GM10266 (cell line): ENCODE measurements at regions not wholly inside any gene's neighbourhood (a gene's known extent, or its start where the extent isn't known, plus 50 kb on each side); places are given as distances from the start of the nearest gene placed in this dataset.
"Not testable (repeated sequence)": the region's sequence is repeated elsewhere in the genome, so short reads cannot be mapped to it uniquely, and the experiment has no call there.

Source experiments
- DNase-seq: peaks from one replicate; pipeline ENCODE4 v3.0.0; 2012; ENCODE audit errors: extremely low spot score
- TF ChIP-seq, protein P1 (sequence below): IDR thresholded peaks from 2 replicates; pipeline ENCODE4 v1.5.1; 2012; ENCODE audit warnings: mild to moderate bottlenecking, low read depth; ENCODE audit not compliant: control insufficient read depth, insufficient read depth; ENCODE audit errors: missing control alignments

DNA sequence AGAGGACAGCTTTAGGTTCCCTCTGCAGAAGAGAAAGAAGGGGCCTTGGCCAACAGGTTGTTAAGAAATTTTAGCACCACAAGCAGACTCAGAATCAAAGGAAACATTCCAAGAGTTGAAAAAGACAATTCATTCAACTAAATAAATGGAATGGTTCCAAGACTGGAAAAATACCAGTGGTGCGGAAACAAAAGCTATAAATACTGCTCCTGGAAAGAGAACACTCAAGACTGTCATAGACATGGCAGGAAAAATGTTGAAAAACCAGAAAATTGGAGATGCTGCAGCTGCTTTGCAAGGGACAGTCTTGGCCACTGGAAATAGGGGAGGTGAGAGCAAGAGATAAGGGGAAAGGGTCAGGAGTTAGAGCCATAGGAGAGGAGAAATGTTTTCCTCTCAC, 312.7 kb upstream of the CYRIA start:
- TF ChIP-seq, protein P1, sequence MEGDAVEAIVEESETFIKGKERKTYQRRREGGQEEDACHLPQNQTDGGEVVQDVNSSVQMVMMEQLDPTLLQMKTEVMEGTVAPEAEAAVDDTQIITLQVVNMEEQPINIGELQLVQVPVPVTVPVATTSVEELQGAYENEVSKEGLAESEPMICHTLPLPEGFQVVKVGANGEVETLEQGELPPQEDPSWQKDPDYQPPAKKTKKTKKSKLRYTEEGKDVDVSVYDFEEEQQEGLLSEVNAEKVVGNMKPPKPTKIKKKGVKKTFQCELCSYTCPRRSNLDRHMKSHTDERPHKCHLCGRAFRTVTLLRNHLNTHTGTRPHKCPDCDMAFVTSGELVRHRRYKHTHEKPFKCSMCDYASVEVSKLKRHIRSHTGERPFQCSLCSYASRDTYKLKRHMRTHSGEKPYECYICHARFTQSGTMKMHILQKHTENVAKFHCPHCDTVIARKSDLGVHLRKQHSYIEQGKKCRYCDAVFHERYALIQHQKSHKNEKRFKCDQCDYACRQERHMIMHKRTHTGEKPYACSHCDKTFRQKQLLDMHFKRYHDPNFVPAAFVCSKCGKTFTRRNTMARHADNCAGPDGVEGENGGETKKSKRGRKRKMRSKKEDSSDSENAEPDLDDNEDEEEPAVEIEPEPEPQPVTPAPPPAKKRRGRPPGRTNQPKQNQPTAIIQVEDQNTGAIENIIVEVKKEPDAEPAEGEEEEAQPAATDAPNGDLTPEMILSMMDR, result no peak
- no peak for DNase-seq

DNA sequence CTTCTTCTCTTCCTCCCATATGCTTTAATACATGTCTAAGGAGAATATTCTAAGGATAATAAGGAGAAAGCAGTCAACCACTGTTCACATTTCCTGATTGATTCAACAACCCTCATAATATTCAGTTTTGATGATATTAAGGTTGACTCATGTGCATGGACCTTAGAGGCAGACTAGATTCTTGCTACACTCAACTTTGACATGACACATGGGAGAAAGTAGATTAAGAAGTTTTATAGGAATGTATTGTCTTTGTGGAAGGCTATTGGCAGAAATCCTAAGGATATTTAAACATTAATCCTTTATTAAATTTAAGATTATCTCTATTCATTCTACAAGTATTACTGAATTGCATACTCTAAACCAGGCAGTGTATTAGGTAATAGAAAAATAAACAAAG, 309.1 kb upstream of the CYRIA start:
- DNase-seq, result no peak
- TF ChIP-seq, protein P1, result no peak

DNA sequence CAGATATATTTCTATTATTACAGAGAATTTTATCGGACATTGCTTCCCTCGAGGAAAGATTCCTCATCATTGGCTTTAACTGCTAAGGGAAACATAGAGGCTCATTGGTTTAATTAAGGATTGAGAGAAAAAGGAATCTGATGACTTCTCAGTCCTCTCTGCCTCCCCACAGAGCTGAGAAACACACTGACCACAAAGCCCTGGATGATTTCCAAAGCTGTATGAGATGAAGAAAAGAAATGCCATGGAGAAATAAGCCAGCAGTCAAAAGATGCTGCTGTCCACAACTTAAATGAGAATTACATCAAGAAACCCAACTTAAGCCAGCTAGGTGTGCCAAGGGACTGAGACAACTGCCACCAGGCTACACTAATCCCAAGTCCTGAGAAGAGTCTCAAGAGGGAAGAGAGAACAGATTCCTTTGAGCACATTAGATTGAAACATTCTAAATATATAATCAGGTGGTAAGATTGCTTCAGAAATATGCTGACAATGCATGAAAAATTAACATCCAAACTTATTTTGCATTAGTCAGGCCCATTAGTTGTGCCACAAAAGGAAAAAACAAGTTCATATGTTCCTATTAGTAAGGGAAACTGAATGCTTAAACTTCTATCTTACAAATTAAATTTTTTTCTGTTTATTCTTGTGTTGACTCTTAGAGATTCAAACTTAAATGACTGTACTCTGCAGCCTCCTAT, 308.1 kb upstream of the CYRIA start:
- DNase-seq, result no peak
- TF ChIP-seq, protein P1, result no peak

DNA sequence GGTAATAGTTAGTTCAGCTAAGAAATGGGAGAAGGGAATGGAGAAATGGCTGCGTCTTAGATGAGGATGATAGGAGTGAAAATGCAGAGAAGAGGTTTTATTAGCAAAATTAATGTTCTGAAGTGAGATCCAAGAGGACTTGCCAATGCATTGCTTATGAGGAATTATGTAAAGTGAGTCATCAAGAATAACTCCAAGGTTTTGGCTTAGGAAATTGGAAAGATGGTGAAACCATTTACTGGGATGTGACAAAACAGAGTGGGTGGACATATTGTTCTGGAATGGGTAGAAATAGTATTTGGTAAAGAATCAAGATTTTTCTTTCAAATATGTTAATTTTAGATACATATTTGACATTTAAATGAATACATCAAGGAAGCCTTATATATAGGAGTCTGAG, 306.6 kb upstream of the CYRIA start:
- no peak for DNase-seq
- TF ChIP-seq, protein P1, result no peak

DNA sequence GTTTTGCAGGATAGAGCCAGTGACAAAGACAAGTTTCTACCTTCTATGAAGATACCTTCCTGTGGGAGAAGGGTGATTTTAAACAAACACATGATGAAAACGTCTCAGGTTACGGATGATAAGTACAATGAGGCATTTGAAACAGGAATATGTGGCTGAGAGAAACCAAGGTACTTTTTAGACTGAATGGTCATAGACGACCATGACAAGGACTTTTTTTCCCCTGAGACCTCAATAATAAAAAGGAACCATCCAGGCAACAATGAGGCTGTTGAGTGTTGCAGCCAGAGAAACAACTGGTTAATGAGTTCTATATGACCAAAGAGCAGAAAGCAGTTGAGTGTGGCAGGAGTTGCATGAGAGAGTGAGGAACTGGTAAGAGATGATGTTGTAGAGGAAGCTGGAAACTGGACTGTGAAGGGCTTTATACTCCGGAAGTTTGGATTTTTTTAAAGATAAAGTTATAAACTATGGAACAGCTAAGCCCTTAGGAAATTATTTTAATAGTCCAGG, 306.1 kb upstream of the CYRIA start:
- TF ChIP-seq, protein P1, result no peak
- DNase-seq, result no peak

DNA sequence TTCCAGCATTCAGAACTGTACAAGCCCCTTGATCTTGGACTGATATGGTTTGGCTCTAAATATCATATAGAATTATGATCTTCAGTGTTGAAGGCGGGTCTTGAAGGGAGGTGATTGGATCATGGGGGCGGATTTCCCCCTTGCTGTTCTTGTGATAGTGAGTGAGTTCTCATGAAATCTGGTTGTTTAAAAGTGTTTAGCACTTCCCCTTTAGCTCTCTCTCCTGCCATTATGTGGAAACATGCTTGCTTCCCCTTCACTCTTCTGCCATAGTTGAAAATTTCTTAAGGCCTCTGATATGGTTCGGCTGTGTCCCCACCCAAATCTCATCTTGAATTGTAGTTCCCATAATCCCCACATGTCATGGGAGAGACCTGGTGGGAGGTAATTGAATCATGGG, 305.3 kb upstream of the CYRIA start:
- not testable (repeated sequence) for DNase-seq

DNA sequence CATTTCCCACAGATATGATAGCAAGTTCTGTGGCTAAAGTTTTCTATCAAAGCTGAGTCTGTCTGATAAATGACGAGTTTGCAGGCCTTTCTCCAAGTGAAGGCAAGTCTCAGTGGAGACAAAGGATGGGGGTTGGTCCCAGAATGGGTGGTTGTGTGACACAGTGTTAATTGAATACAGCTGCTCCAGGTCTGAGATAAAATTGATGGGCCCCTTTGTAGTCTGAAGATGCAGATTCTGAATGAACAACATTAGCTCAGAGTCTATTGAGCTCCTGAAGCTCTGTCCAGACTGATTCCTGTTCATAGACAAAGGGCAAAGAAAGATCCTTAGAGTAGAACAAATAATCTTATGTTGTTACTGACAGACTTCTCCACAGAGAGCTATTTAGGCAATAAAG, 296.9 kb upstream of the CYRIA start:
- TF ChIP-seq, protein P1, result no peak
- DNase-seq, result no peak

DNA sequence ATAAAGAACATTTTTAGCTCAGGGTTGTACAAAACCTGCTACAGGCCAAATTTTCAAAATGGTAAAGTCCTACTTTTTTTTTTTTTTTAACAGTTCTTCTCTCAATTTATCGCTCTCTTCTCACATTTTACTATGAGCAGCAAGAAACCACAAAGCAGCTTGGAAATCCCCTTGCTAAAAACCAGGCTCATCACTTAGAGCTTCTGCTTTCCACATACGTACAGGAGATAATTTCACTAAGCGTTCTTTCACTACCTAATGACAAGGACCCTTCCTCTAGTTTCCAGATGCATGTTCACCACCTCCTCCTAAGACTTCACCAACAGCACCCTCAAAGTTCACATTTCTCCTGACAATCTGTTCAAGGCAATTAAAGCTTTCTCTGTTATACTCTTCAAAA, 294.9 kb upstream of the CYRIA start:
- TF ChIP-seq, protein P1, result no peak
- peak; percentile 8 for DNase-seq
